Suppressor macrophage treated with lipopolysaccharide for 1 hour (primary cell): ENCODE measurements at regions not wholly inside any gene's neighbourhood (a gene's known extent, or its start where the extent isn't known, plus 50 kb on each side); places are given as distances from the start of the nearest gene placed in this dataset.
"Not testable (repeated sequence)": the region's sequence is repeated elsewhere in the genome, so short reads cannot be mapped to it uniquely, and the experiment has no call there.

Experiments used
- DNase-seq, 3 donors: peaks; one replicate each; pipeline ENCODE4 v3.0.0-alpha.2; 2020 to 2022

DNA sequence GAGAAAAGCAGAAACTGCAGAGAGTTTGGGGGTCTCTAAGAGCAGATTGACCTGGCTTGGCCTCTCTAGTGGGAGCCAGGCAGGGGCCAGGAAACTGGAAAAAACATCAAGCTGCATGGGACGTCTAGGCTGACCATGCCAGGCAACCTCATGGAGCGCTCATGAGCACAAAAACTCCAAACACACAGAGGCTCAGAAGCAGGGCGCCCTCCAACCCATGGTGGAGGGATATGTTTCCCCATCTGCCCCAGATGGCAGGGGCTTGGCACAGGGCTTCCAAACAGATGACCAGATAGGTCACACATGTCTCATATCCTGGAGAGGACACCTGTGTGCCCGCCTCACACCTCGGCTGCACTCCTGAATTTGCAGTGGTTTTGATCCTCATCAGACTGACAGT lies 879.0 kb downstream of the UQCRFS1 start:
- DNase-seq = no peak

DNA sequence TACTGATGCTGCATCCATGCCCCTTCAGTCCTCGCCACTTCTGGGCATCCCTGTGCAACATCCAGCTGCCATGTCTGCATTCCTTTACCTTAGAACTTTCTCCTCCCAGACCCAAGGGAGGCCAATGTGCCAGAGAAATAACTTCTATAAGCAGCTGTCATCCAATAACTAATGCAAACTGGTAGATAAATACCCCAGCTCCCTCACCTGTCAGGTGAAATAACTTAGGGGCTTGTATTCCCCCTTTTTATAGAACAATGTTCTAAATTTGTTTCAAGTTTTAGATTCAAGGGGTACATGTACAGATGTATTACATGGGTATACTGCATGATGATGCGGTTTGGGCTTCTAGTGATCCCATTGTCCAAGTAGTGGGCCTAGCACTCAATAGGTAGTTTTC lies 880.1 kb downstream of the UQCRFS1 start:
- DNase-seq = no peak

DNA sequence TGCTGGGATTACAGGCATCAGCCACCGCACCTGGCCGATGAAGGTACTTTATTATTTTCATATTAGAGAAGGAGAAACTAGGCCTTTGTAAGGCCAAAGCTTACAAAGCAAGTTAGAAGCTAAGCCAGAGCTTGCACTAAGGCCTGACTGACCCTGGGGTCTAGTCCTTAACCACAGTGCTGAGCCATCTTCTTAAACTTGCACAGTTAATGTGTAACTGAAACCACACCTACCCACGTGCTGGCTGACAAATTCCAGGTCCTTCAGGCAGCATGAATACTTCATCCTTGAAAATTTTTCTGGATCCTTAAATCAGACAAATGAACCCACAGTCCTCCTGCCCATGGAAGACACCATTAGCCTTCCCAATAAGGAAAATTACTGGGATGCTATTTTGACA lies 880.6 kb downstream of the UQCRFS1 start:
- no peak for DNase-seq

DNA sequence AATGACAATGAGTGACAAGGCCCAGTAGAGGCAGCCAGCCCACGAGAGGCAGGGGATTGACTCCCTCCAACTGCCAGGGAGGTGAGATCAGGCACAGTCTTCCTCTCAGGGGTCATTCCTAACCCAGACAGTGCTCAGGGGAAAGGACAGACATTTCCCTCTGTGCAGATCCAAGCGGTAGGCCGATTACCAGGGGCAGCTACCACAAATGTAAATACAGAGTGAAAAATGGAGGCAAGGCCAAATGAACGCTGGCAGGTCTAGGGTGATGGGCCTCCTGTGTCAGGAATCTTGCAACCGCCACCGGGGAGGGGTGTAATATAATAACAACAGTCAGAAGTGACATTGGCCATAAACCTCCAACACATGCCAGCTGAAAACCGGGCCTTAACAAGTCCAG lies 881.4 kb downstream of the UQCRFS1 start:
- DNase-seq = no peak

DNA sequence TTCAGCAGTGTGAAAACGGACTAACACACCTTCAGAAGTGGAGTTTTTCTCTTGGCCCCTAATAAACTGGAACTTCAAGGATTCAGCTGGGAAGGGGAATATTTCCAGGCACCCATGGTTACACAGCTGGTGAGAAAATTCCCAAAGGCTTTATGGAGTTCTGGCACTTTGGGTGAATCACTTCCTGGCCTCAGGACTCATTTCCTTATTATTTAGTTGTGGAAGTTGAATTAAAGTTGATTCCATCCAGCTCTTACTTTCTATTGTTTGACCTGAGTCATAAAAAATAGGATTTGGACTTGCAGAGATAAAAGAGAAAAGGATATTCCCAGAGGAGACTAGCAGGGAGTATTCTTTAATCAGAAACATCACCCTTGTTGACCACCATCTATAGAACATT lies 882.1 kb downstream of the UQCRFS1 start:
- no peak for DNase-seq

DNA sequence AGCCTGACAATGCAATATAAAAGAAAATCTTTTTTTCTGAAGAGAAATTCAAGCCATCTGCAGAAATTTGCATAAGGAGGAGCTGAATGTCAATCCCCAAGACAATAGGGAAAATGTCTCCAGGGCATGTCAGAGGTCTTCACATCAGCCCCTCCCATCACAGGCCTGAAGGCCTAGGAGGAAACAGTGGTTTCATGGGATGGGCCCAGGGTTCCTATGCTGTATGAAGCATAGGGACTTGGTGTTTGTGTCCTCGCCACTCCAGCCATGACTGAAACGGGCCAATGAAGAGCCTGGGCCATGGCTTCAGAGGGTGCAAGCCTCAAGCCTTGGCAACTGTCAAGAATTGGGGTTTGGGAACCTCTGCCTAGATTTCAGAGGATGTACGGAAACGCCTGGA lies 883.5 kb downstream of the UQCRFS1 start:
- no peak for DNase-seq

DNA sequence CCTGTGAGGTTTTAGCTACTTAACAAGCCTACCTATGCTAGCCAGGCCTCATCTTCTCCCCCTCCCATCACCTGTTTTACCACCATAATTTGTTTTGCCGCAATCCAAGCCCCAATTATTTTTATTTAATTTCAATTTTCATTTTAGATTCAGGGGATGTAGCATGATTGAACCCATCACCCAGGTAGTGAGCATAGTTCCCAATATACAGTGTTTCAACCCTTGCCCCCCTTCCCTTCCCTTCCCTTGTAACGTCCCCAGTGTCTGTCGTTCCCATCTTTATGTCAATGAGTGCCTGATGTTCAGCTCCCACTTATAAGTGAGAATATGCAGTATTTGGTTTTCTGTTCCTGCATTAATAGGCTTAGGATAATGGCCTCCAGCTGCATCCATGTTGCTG lies 885.0 kb downstream of the UQCRFS1 start:
- DNase-seq = no peak

DNA sequence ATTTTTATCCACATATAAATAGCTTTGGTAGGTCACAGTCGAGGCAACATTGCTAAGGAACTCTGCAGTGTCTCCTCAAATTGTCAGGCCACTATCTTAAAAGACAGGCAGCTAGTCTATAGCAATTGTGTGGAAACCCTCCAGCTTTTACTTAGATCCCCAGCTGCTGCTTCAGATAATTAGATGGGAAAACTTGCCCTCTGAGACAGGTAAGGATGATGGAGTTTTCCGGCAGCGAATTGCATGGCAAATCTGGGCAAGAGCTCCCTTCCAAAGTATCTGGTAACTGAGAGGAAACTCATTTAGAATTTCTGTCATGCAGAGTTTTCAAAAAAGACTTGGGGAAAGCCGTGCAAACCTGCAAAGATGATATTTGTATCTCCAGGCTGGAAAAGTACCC lies 886.2 kb downstream of the UQCRFS1 start:
- DNase-seq = no peak

DNA sequence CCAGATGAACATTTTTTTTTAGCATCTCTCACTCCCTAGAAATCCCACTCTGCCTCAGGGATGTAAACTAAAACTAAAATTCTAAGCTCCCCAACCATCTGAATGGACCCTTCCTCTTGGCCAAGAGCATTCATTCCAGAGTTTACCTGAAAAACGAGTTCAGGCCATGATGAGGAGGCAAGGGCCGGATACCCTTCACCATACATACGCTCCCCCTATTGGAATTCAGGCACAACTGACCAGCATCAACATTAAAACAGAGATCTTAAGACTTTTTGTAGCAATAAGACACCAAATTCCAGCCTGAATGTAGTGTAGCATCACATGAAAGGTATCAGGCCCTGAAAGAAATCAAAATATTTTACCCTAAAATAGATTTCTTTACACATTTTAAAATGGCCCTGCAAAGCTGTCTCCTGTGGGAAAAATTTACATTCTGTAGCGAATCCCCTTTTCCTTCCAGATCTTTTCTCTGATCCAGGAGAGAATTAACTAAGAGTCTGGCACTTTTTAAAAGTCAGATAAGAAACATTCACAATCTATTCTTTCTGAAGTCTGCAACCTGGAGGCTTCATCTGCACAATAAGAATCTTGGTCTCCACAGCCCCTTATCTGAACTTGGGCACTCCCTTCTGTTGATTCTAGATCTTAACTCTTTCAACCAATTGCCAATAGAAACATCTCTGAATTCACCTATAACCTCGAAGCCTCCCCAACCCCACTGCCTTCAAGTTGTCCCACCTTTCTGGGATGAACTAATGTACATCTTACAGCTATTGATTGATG lies 888.5 kb downstream of the UQCRFS1 start:
- no peak for DNase-seq

DNA sequence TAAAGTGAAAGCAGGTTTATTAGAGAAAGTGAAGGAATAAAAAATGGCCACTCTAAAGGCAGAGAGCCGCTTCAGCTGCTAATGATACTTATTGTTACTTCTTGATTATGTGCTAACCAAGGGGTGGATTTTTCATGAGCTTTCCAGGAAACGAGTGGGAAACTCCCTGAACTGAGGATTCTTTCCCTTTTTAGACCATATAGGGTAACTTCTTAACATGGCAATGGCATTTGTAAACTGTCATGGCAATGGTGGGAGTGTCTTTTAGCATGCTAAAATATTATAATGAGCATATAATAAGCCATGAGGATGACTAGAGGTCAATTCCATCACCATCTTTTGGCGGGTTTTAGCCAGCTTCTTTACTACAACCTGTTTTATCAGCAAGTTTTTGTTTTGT lies 890.0 kb downstream of the UQCRFS1 start:
- DNase-seq = no peak

DNA sequence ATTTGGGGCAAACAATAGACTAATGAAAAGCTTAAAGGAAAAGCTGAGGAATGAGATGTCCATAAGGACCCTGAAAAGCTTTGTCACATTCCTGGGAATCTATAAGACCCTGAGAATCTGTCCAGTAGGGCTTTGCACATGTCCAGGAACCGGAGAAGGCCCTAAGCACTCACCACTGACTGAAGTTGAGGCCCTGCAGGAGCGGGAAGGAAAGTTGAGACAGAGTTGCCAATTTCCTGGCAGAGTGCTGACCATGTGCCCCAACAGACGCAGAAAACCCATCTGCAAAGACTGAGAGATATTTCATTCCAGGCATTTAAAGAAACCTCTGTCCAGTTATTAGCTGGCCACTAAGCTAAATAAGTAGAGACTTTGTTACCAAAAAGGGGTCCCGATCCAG lies 890.5 kb downstream of the UQCRFS1 start:
- no peak for DNase-seq

DNA sequence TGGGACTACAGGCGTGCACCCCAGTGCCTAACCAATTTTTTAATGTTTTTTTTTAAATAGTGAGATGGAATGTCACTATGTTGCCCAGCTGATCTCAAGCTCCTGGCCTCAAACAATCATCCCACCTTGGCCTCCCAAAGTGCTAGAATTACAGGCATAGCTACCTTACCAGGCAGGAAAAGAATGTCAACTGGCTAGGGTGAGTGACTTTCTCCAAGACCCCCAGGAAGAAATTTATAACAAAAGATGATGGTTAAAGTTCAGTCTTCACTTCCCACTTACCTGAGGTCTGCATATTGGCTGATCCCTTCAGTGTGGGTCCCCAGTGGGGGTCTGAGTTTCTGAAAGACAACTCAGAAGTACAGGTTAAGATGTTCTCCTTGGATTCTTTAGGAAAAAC lies 893.0 kb downstream of the UQCRFS1 start:
- DNase-seq = no peak

DNA sequence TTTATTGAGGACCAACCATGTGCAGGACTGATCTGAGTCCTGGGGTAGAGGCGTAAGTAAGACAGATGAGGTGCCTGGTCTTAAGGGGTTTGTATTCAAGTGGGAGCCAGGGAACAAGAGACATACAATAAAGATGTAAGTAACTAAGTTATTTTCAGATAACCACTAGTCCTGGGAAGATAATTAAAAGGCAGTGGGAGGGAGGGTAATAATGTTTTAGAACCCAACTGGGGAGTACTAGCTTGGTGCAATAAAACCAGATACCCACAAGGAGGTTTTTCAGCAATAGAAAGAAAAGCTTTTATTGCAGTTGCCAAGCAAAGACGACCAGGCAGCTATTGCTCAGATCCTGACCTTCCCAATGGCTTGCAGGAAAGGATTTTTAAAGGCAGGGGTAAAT lies 893.7 kb downstream of the UQCRFS1 start:
- DNase-seq = no peak

DNA sequence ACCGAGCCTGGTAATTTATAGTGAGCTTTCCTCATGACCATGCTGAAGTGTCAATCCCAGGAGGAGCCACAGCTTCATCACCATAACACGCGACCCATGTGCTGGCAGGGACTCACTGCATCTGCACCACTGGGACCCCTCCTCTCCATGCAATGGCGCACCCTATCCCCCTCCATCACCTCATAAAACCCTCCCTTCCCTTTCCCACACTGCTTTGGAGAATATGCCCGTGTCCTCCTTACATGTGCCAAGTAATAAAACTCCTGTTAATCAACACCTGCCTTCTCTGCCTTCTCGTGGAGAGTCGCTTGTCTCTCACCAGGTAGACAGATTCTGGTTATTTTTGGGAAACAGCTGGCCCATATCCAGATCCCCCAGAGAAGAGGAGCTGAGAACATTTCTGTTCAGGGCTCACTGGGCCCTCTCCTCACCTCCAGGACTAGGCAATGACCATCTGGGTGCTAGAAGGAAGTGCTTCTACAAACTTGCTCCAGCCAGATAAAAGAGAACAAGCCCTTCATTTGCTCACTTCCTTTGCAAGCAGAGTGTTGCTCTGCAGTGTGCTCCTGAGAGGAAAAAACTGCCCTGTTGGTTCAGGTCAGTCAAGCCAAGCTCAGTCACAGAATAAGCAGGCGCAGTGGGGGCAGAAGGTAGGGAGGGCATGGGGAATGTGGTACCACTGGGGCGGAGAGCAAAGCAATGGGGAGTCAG lies 894.3 kb downstream of the UQCRFS1 start:
- no peak for DNase-seq

DNA sequence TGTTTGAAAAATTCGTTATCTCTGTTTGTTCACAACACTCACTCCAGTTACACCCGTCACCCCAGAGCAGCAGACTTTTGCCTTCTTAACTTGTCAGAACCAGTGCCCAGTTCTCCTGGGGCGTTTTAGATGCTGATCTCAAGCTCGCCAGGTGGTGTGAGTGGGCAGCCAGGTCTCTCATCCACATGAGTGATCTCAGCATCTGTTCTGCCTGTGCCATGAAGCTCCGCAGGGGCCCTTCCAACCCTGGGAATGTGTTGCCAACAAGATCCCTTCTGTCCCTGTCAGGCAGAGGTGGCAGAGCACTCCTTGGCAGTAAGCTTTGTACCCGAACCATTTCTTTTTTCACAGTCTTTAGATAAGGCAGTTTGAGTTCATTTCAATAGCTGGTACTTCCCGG lies 896.5 kb downstream of the UQCRFS1 start:
- no peak for DNase-seq

DNA sequence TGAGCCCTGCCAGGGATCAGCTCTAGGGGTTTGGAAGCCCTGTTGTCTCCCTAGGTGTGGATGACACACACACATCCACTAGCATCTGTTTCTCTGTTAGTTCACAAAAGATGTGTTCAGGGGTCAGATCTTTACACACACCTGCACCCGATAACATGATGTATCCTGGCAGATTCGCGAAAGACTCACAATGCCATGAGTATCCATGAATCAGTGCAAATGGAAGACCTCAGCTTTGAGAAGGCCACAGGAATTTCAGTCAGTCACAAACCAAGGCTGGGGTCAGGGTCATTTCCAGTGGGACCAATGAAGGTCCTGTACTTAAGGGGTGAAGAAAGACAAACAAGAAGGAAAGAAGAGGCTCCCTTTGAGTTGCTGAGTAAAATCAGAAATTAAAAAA lies 898.2 kb downstream of the UQCRFS1 start:
- no peak for DNase-seq

DNA sequence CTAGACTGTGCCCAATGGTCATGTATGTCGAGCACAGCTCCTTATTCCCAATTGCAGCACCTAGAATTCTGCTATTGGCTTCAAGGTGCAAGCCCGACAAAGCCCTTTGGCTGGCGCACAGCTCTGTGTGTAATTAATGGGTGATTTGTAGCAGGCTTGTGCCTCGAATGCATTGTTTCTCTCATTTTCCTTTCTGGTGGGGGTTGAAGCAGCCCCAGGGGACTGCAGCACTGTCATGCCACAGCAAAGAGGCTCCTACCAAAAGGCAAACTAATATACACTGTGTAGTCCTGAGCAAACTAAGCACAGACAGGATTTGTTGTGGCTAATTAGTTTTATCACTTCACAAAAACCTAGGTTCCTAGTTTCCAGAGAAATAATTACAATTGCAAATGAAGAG lies 898.7 kb downstream of the UQCRFS1 start:
- no peak for DNase-seq

DNA sequence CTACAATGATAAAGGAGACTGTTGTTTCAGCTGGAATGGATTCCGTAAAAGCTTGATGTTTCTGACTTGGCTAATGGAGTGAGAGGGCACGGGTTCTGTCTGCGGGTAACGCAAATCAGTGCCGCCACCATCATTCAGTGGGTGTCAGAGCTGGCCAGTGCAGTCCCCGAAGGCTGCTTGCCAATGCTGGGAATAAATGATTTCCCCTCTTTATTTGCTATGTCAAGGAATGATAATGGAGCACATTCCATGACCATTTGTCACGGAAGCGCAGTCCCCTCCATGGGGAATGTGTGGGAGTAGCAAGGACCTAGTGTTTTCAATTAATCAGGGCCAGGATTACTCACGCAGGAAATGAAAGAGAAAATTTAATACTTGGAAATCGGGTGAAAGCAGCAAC lies 899.3 kb downstream of the UQCRFS1 start:
- no peak for DNase-seq

DNA sequence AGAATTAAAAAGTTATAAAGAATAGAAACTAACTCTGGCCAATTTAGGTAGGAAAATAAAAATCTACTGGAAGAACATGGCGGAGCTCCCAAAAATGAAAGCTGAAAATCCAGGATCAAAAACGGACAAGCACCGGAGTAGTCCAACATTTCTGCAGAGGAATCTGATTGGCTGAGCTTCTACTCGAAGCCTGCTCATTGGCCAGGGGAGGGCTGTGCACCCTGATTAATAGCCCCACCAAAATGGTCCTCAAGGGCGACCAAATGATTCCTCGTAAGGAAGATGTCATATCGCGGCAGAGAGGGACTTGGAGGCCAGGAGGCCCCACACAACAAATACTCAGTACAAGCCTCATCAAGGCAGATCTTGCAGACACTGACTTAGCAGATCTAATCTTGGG lies 900.7 kb downstream of the UQCRFS1 start:
- no peak for DNase-seq

DNA sequence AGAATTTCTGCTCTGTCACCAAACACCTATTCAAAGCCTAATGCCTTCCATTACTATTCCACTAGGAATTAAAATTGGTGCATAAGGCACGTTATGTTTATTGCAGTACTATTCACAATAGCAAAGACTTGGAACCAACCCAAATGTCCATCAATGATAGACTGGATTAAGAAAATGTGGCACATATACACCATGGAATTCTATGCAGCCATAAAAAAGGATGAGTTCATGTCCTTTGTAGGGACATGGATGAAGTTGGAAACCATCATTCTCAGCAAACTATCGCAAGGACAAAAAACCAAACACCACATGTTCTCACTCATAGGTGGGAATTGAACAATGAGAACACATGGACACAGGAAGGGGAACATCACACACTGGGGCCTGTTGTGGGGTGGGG lies 902.1 kb downstream of the UQCRFS1 start:
- DNase-seq = not testable (repeated sequence)

DNA sequence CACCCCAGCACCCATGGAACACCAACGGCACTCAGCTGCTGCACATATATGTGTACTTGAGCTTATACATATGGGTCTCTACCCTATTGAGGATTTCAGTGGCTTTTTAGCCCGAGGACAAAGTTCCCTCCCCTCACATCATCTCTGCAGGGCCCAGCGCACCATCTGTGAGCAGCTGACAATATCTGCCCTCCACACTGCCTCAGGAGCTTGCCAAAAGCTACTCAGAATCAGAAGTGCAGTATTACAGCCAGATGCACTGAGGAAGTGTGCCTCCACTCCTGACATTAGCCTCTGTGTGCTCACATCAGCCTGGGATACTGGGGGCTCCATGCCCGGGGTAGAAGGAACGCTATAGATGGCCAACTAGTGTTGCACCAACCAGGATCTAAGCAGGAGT lies 903.9 kb downstream of the UQCRFS1 start:
- DNase-seq = no peak

DNA sequence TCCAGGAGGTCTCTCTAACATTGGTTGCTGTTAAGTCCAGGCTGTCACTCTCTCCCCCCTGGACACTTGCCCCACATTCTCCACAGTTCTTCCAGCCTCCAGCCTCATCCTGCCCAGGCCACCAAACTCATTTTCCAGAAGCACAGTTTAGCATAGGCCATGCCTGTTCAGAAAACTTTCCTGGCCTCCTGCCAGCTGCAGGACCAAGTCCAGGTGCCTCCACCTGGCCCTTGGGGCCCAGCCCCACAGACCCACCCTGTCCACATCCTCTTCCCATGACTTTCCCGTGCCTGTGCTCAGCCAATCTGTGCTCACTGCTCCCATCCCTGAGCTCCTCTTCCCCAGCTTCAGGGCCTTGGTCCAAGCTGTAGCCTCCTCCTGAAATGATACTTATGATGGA lies 905.0 kb downstream of the UQCRFS1 start:
- no peak for DNase-seq

DNA sequence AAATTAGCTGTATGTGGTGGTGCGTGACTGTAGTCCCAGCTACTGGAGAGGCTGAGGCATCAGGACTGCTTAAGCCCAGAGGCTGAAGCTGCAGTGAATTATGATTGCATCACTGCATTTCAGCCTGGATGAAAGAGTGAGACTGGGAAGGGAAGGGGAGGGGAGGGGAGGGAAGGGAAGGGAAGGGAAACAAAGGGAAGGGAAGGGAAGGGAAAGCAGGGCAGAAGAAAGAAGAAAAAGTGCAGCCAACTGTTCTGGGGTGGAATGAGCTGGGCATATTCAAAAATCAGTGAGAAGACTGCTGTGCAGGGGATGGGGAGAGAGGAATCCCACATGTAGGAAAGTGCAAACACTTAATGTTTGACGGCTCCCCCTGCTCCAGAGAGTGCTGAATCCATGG lies 905.5 kb downstream of the UQCRFS1 start:
- DNase-seq = no peak

DNA sequence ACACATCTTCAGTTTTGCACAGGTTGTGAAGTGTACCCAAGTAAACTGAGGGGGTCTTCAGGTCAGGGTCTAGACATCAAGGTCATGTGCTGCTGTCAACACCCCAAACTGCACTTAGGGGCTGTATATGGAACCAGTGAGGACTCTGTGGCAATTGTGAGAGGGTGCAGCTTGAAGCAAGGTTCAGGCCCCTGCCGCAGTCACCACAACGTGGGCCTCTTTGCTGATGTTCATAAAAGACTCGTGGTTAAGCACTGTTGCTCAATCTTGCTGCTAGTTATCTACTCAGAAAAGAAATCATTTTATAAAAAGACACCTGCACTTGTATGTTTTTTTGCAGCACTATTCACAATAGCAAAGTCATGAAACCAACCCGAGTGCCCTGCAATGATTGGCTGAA lies 907.4 kb downstream of the UQCRFS1 start:
- DNase-seq = no peak

DNA sequence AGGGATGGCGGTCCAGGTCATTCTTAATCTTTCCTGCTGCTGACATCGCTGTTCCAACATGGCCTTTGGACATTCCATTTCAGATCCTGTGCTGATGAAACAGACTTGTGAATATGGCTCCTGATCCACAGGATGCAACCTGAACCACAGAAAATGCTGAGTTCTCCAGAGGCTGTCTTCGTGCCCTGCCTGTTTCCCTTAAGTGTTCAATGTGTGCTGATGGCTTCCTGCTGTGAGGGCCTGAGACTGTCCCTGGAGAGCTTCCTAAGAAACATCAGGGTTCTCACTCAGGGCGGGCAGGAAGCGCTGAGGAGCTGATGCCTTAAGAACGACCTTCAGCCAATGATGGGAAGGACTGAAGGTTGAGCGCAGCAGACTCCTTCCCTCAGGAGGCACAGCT lies 909.4 kb downstream of the UQCRFS1 start:
- no peak for DNase-seq
